ENCODE measurements at regions not wholly inside any gene's neighbourhood (a gene's known extent, or its start where the extent isn't known, plus 50 kb on each side); places are given as distances from the start of the nearest gene placed in this dataset.

GRCh38 chr6:163814494-163815364 is 400.2 kb downstream of the QKI start:
- no peak for DNase-seq

- DNase-seq: no peak
These were observed 399.5 kb downstream of the QKI start for GRCh38 chr6:163813979-163814493.

DNA sequence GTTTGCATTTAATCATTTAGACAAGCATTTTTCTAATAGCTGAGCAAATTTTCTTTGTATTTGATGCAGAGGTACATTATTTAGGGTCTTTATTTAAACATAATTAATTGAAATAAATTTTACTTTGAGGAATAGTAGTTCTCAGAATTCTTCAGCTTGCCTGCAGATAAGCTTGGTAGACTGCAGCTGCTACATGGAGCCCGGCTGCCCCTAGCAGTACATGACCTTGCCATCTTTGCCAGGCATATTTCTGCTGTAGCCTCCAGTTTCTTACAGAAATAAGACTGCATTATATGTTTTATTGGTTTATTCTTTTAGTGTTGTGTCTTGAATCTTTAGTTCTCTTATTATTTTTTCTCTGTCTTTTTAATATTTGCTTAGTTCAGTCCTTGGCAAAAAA is 396.8 kb downstream of the QKI start:
- no peak for DNase-seq

- no peak for DNase-seq
These were observed 394.8 kb downstream of the QKI start for GRCh38 chr6:163809364-163809763.

- DNase-seq: no peak
These were observed 394.4 kb downstream of the QKI start for GRCh38 chr6:163808871-163809270.

DNA sequence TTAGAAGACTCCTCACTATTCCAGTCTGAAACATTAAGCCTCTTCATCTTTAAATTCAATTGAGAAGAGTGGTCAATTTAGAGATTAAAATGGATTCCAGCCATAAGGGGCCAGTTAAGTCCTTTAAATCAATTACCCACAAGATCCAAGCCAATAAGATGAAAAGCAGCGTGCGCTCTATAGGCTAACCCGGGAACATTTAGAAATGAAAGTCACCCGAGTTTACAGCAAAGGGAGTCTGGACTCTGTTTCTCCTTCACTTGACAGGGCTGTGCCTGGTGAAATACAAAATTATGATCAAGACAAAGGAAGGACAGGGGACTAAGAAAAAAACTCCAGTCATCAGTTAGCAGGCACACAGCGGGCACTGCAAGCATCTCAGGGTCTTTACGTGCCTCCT is 393.7 kb downstream of the QKI start:
- DNase-seq: no peak

GRCh38 chr6:163806755-163807499 is 392.4 kb downstream of the QKI start:
- DNase-seq: no peak

DNA sequence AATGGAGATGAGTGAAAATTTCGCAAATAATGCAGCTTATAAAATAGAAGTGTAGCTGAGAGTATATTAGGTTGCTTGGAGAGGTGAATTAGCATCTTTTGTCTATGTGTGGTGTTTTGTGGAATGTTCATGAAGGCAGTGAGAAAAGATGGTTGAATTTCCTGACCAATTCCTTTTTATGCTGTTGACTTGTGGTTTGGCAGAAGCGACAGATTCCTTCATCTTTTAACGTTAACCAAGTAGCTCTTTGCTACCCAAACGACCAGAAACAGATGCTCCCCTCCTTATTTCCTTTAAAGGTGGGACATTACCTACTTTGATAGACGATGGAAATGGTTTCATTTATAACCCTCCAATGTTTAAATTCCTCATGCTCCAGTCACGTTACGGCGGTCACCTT is 390.5 kb downstream of the QKI start:
- no peak for DNase-seq

DNA sequence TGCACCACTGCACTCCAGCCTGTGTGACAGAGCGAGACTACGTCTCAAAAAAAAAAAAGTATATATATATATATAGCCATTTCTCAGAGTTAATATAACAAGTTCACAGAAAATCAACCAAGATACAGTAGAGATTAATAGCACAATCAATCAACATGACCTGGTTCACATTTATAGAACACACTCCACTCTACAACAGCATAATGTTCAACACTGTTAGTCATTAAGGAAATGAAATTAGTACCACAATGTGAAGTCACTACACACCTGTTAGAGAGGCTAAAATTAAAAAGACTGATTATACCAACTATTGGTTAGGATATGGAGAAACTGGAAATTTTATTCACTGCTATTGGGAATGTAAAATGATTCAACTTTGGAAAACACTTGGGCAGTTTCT is 387.7 kb downstream of the QKI start:
- DNase-seq: no peak

DNA sequence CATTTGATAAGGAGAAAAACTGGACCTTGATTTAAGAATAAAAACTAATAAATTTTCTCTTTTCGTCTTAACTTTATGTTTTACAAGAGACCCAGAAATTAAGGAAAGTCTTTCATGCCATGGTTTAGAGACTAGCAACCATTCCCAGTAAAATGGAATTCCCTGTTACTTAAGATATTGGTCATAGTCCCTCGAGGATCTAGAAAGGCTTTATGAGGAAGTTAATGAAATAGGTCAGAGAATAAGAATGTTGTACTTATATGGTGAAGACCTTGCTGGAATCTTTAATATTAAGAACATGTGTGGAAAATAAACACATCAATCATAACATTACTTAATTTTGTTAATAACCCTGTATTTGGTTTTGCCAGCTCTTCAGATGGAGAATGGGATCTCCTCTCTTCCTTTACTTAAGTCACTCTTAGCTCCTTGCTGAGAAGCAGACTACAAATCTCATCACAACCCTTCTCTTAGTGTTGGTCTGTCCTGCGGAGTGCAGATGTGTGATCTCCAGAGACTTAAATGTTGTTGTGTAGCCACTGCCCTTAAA is 382.9 kb downstream of the QKI start:
- no peak for DNase-seq

- no peak for DNase-seq
These were observed 378.8 kb downstream of the QKI start for GRCh38 chr6:163793011-163793983.

DNA sequence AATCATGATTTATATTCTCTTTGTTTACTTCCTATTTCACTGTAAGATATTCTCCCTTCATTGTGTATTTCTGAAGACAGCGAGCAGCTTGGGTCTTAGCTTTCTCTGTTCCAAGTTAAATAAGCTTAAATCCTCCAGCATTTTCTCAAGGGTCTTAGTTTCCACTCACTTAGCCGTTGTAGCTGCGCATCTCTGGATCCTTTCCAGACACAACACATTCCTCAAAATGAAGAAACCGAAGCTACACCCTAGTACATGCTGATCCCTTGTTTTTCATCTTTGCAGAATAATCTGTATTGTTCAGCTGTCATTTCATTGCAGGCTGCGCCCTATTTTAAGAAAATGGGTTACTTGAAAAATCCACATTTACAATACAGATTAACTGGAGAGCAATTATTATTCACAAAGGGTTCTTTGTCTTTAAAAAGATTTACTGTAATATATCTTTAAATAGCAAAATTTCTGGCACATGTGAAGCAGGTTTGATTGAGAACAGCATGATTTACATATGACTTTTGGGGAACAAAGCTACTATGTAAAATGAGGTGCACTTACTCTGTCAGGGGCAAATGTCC is 375.8 kb downstream of the QKI start:
- no peak for DNase-seq

DNA sequence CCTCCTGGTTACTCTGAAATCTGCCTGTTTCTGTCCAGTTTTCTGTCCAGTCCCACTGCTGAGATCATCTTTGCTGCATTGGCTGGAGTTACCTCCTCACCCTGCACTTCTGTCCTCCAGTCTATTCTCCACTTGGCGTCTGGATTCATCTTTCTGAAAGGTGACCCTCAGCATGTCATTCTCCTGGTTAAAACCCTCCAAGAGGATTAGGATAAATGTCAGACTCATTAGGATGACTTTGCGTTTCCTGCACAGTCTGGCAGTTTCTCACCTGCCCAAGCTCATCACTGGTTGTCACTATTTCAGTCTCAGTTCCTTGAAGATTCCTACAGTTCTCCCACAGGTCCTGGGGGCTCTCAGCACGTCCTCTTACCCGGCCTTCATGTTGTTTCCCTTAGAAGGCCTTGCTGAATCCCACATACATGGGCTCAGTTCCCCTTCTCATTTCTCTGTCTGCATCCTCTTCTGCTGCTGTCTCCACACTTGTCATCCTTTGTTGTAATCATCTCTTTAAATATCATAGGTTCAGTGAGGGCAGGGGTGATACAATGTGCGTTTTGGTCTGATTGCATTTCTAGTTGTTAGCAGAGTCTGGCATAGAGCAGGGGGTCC is 374.8 kb downstream of the QKI start:
- no peak for DNase-seq

DNA sequence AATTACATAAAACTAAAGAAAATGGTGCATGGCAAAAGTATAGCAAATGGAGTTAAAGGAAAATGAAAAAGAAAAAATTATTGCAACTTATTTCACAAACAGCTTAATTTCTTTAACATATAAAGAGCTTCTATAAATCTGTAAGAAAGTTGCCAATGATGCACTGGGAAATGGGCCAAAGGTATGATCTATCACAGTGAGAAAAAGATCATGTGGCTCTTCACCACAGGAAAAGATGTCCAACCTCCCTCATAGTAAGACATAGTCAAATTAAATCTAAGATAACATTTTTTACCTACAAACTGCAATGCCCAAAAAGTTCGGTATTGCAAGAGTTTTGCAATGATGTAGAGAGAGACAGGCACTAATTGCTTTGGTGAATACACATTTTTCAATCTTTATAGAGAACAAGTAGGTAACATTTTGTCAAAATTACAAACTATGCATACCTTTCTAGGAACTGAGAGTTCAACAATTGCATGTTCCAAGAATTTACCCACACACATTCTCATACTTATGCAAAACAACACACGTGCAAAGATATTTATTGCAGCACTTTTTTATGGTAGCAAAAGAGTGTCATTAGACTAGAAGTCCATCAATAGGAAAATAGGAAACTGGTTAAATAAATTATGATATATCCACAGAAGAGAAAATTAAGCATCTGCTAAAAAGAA is 372.6 kb downstream of the QKI start:
- DNase-seq: peak; percentile 19

DNA sequence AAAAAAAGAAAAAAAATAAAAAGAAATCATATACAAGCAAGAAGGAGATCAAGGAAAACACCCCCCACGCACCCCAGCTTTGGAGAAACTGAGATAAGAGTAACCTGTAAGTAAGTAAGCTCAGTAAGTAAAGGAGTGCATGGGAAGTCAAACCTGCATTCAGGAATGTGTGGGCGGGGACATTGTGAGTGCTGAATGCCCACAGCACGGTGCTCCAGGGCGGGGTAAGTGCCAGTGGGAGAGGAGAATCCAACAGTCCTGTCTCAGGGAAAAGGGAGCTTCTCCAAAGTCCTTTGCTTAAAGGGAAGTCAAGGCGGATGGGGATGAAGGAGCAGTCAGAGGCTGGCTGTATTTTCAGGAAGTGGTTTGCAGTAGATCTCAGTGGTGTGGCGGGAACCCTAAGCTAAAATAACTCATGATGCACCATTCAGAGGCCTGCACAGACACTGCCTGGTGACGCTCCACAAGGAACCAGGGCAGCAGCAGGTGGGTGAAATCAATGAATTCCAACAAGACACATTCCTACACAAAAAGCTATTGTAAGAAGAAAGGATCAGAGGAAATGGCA is 368.0 kb downstream of the QKI start:
- no peak for DNase-seq

- no peak for DNase-seq
These were observed 366.5 kb downstream of the QKI start for GRCh38 chr6:163780994-163781393.

DNA sequence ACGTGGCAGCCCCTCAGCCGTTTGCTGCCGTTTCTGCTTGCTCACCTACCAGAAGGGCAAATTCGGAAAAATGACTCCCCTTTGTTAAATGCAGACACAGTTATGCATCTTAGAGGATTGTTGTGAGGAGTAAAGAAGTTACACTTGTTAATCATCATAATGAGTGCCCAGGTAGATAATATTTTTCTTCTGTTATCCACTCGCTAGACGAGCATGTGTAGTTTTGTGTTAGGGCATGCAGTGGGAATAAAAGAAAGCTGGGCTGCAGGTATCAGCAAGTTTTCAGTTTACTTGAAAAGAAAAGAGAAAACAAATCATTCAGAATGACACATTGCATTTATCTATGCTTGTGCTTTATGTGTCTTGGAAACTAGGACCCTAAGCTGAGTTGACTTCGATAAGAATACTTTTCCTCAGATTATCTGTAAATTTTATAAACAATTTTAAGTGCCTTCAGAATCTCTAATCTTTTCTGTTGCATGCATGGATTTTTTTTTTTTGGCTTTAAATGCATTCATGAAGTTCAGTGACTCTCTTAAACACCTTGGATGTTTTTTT is 365.3 kb downstream of the QKI start:
- DNase-seq: no peak

DNA sequence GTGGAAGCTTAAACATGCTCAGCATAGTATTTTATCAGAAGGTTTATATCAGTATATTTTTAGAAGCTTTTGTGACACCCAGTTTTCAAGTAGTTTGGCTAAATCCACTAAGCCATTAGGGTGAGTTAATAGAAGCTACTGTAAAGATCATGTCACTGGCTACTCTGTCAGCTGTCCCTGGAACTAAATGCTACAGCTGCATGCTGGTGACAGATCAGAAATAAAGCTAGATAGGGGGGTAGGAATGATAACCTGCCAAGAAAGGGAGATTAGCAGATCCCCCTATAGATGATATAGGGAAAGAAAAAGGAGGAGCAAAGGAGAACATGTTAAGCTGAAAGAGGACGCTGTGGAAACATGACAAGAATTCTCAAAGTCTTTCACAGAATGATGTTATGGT is 363.2 kb downstream of the QKI start:
- no peak for DNase-seq

DNA sequence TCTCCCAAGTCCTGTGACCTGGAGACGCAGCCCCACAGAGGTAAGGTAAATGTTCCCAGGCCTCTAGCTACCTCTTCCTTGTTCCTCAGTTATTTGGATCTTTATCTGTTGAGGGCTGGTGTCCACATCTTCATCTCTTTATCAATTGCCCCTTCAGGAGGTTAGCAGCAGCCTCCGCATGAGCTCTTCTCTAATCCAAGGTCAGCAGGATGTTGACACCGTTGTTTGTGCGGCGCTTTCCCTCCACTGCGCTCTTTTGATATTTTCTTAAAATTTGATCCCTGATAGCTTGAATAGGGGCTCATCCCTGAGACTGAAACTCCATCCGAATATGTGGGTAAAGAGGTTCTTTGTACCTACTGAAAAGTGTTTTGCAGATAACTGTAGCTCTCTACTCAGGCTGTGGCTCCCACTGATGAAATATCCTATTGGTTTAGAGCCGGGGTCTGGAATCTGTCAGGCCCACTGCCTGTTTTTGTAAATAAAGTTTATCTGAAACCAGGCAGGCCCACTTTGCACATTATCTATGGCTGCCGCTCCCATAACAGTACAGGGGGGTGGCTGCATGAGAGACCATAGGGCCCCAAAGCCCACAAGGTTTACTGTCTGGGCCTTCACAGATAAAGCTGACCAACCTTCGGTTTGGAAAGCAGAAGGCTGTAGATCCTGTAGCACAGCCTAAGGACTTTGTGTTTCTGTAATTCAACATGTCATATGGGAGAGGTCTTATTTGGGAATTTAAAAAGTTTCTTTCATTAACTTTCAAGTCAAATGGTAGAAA is 362.6 kb downstream of the QKI start:
- DNase-seq: peak; percentile 99

Measured in hematopoietic multipotent progenitor cell treated with erythropoietin and hydrocortisone succinate and interleukin-3 and kit ligand, for 8 days (in vitro differentiated cells).